HG02938 (cell line): ENCODE measurements at regions not wholly inside any gene's neighbourhood (a gene's known extent, or its start where the extent isn't known, plus 50 kb on each side); places are given as distances from the start of the nearest gene placed in this dataset.
"Not testable (repeated sequence)": the region's sequence is repeated elsewhere in the genome, so short reads cannot be mapped to it uniquely, and the experiment has no call there.

ENCODE experiments used
- ATAC-seq: cut with Tn5 transposase; IDR thresholded peaks from one replicate; pipeline ENCODE4 v1.9.1; 2021; ENCODE audit warnings: mild to moderate bottlenecking, moderate library complexity; ENCODE audit not compliant: unreplicated experiment

GRCh38 chrX:66914080-66914479, 275.2 kb upstream of the EDA2R start:
- no peak for ATAC-seq

- no peak for ATAC-seq
Observed at GRCh38 chrX:66912417-66912816, 273.5 kb upstream of the EDA2R start.

GRCh38 chrX:66902081-66902480, 263.2 kb upstream of the EDA2R start:
- ATAC-seq, result no peak

GRCh38 chrX:66900886-66901285, 262.0 kb upstream of the EDA2R start:
- no peak for ATAC-seq

GRCh38 chrX:66892004-66892403, 253.1 kb upstream of the EDA2R start:
- no peak for ATAC-seq

GRCh38 chrX:66889418-66889817, 250.5 kb upstream of the EDA2R start:
- ATAC-seq, result no peak

- ATAC-seq, result no peak
Observed at GRCh38 chrX:66882101-66882500, 243.2 kb upstream of the EDA2R start.

- no peak for ATAC-seq
Observed at GRCh38 chrX:66876776-66877175, 237.9 kb upstream of the EDA2R start.

GRCh38 chrX:66872771-66873170, 233.9 kb upstream of the EDA2R start:
- ATAC-seq, result no peak

- ATAC-seq, result no peak
Observed at GRCh38 chrX:66863721-66864120, 224.8 kb upstream of the EDA2R start.

GRCh38 chrX:66833426-66833825, 194.5 kb upstream of the EDA2R start:
- peak; percentile 100 for ATAC-seq

- ATAC-seq, result no peak
Observed at GRCh38 chrX:66815227-66815626, 176.3 kb upstream of the EDA2R start.

GRCh38 chrX:66794514-66794913, 155.6 kb upstream of the EDA2R start:
- ATAC-seq, result not testable (repeated sequence)

- ATAC-seq, result no peak
Observed at GRCh38 chrX:66766318-66766717, 127.4 kb upstream of the EDA2R start.

GRCh38 chrX:66760651-66761050, 121.8 kb upstream of the EDA2R start:
- ATAC-seq, result no peak

- peak; percentile 84 for ATAC-seq
Observed at GRCh38 chrX:66756717-66757116, 117.8 kb upstream of the EDA2R start.

- ATAC-seq, result no peak
Observed at GRCh38 chrX:66751136-66751782, 112.4 kb upstream of the EDA2R start.

GRCh38 chrX:66744519-66744918, 105.6 kb upstream of the EDA2R start:
- ATAC-seq, result not testable (repeated sequence)

GRCh38 chrX:66731398-66731797, 92.5 kb upstream of the EDA2R start:
- peak; percentile 60 for ATAC-seq

- ATAC-seq, result peak; percentile 77
Observed at GRCh38 chrX:66728818-66729271, 90.0 kb upstream of the EDA2R start.

GRCh38 chrX:66717926-66718325, 79.0 kb upstream of the EDA2R start:
- ATAC-seq, result no peak

GRCh38 chrX:66698273-66699204, 59.7 kb upstream of the EDA2R start:
- no peak for ATAC-seq
